A673 (cell line): ENCODE measurements at regions not wholly inside any gene's neighbourhood (a gene's known extent, or its start where the extent isn't known, plus 50 kb on each side); places are given as distances from the start of the nearest gene placed in this dataset.

Experiments used
- BruUV-seq: library from RNA; stranded (reverse); fragments of 400-500 nt; replicated peaks from 2 replicates; lab custom pipeline; 2021; lab: Mats Ljungman, UMichigan
- CTCF ChIA-PET: fragments of 300-600 bp; sonication (Branson Sonifier 250); formaldehyde crosslinking; loops from one replicate; lab custom pipeline; 2022; ENCODE audit warnings: antibody characterized with exemption; lab: Charles Lee
- POLR2A ChIA-PET: fragments of 300-600 bp; sonication (Branson Sonifier 250); formaldehyde crosslinking; loops from one replicate; lab custom pipeline; 2022; ENCODE audit warnings: antibody characterized with exemption; ENCODE audit not compliant: low non-redundant PET; lab: Charles Lee
- DNase-seq: peaks from one replicate; pipeline ENCODE4 v3.0.0-alpha.2; 2015; ENCODE audit warnings: low spot score
- H3K27ac ChIP-seq: fragments of 200-600 bp; sonication (generic); 2 replicates; pipeline ENCODE4 v1.5.1; 2016; ENCODE audit warnings: mixed run types, low read depth, mild to moderate bottlenecking, mixed read lengths, antibody characterized with exemption, low read length; ENCODE audit not compliant: poor library complexity, severe bottlenecking
- H3K27me3 ChIP-seq: fragments of 200-600 bp; sonication (generic); replicated peaks from 2 replicates; pipeline ENCODE4 v1.6.1; 2017; ENCODE audit warnings: mixed run types, low read depth, mild to moderate bottlenecking, mixed read lengths, antibody characterized with exemption, low read length; ENCODE audit not compliant: insufficient read depth, poor library complexity
- H3K36me3 ChIP-seq: fragments of 200-600 bp; sonication (generic); 2 replicates; pipeline ENCODE4 v1.6.1; 2016; ENCODE audit warnings: mixed run types, mild to moderate bottlenecking, mixed read lengths, antibody characterized with exemption, low read length; ENCODE audit not compliant: insufficient read depth, poor library complexity, severe bottlenecking
- H3K4me1 ChIP-seq: fragments of 200-600 bp; sonication (generic); 2 replicates; pipeline ENCODE4 v1.6.1; 2017; ENCODE audit warnings: mixed run types, mild to moderate bottlenecking, mixed read lengths, antibody characterized with exemption, low read length; ENCODE audit not compliant: insufficient read depth, poor library complexity, severe bottlenecking
- H3K4me3 ChIP-seq: fragments of 200-600 bp; sonication (generic); 2 replicates; pipeline ENCODE4 v1.5.1; 2016; ENCODE audit warnings: low read depth, mixed run types, mild to moderate bottlenecking, mixed read lengths, low read length; ENCODE audit not compliant: poor library complexity, severe bottlenecking
- H3K9me3 ChIP-seq: fragments of 200-600 bp; sonication (generic); 2 replicates; pipeline ENCODE4 v1.6.1; 2016; ENCODE audit warnings: mixed run types, low read depth, mild to moderate bottlenecking, mixed read lengths, antibody characterized with exemption, low read length; ENCODE audit not compliant: poor library complexity, severe bottlenecking
- EZH2 ChIP-seq: fragments of 200-600 bp; sonication (generic); IDR thresholded peaks from 2 replicates; pipeline ENCODE4 v1.6.1; 2017; ENCODE audit warnings: borderline replicate concordance, low read depth, mild to moderate bottlenecking, mixed read lengths, antibody characterized with exemption, low read length; ENCODE audit not compliant: poor library complexity, severe bottlenecking
- intact Hi-C: fragments of 100-400 bp; cut with micrococcal nuclease; formaldehyde crosslinking; loops from one replicate; pipeline ENCODE4 v1.10.0; 2022; ENCODE audit not compliant: unreplicated experiment
- TF ChIP-seq, protein P1 (sequence below): fragments of 300-800, 200-600 bp; sonication (generic); conservative IDR thresholded peaks from 2 replicates; pipeline ENCODE4 v1.5.1; 2017; ENCODE audit warnings: low read depth, mild to moderate bottlenecking, antibody characterized with exemption, low read length, moderate library complexity, mixed read lengths

DNA sequence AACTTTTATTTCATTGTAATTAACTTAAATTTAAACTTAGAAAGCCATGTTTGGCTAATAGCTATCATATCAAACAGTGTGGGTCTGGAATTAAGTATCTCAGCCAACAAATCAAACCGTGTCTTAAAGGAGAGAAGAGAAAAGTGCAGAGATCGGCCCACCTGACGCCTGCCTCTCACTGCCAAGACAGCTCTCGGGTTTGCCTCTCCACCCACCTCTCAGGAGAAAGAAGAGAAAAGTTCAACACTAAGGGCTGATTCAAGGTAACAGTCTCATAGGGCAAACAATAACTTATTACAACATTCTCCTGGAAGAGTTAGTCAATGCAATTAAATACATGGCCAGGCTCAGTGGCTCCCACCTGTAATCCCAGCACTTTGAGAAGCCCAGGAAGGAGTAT is 64.8 kb upstream of the PRR20G start:
- no peak overlapping the region for H3K4me3 ChIP-seq
- no peak overlapping the region for H3K27ac ChIP-seq
- no peaks in the 10 kb centered on the region for H3K36me3 ChIP-seq
- H3K9me3 ChIP-seq: peaks cover 5% of the 10 kb centered on the region
- CTCF ChIA-PET: no interaction called here
- intact Hi-C loops: no loop called here
- H3K27me3 ChIP-seq: peaks cover 37% of the 10 kb centered on the region
- no peak for DNase-seq
- no peak for TF ChIP-seq EZH2
- TF ChIP-seq, protein P1, sequence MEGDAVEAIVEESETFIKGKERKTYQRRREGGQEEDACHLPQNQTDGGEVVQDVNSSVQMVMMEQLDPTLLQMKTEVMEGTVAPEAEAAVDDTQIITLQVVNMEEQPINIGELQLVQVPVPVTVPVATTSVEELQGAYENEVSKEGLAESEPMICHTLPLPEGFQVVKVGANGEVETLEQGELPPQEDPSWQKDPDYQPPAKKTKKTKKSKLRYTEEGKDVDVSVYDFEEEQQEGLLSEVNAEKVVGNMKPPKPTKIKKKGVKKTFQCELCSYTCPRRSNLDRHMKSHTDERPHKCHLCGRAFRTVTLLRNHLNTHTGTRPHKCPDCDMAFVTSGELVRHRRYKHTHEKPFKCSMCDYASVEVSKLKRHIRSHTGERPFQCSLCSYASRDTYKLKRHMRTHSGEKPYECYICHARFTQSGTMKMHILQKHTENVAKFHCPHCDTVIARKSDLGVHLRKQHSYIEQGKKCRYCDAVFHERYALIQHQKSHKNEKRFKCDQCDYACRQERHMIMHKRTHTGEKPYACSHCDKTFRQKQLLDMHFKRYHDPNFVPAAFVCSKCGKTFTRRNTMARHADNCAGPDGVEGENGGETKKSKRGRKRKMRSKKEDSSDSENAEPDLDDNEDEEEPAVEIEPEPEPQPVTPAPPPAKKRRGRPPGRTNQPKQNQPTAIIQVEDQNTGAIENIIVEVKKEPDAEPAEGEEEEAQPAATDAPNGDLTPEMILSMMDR: no peak
- POLR2A ChIA-PET: no interaction called here
- no peaks in the 10 kb centered on the region for H3K4me1 ChIP-seq
- BruUV-seq: no TSS peak

DNA sequence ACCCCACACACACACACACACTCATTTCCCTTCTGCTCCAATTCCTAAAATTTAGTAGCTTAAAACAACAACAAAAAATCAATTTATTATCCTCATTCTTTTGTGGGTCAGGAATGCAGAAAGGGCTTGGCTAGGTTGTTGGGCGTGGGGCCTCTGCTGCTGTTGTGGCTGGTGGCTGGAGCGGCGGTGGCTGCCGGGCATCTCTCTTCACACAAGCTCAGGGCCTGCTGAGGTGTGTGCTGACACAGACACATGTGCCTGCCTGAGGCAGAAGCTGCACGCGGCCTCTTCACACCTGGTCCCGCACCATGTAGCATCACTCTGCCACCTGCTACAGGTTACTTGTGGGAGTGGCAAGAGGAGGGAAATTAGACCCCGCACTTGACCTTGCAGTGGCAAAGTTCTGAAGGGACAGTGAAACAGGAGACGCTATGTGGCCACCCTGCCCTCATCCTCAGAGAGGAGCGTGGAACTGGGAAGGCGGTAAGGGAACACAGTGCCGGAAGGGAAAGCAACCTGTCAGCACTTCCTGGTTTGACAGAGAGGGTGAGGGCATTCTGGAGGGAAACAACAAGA is 64.0 kb upstream of the PRR20G start:
- ChIA-PET POLR2A (no interaction called here), CTCF (no interaction called here)
- Histone ChIP-seq H3K4me1 (no peaks in the 10 kb centered on the region), H3K27me3 (peaks cover 40% of the 10 kb centered on the region), H3K4me3 (no peak overlapping the region), H3K27ac (no peak overlapping the region), H3K36me3 (no peaks in the 10 kb centered on the region), H3K9me3 (peaks cover 5% of the 10 kb centered on the region)
- intact Hi-C loops: no loop called here
- TF ChIP-seq EZH2: no peak
- TF ChIP-seq, protein P1: no peak
- BruUV-seq: no TSS peak
- no peak for DNase-seq

DNA sequence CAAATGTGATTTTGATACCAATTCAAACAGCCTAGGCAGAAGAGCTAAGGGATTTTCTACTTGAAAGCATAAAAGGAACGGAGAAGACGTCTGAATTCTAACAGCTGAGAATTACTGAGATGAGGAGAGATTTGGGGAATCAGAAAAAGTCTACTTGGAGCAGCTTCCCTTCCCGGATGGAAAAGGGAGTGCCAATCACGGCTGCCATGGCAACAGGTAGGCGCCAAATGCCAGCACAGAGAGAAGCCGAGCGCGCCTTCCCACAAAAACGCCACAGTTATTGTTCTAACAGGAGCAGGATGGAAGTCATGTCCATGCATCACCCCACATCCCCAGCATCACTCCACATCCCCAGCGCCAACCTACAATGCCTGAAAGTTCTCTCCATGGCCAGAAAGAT is 63.5 kb upstream of the PRR20G start:
- intact Hi-C loops: no loop called here
- no TSS peak for BruUV-seq
- CTCF ChIA-PET: no interaction called here
- Histone ChIP-seq H3K36me3 (no peaks in the 10 kb centered on the region), H3K27me3 (peaks cover 45% of the 10 kb centered on the region), H3K4me1 (no peaks in the 10 kb centered on the region), H3K4me3 (no peak overlapping the region), H3K27ac (no peak overlapping the region), H3K9me3 (peaks cover 4% of the 10 kb centered on the region)
- TF ChIP-seq EZH2: no peak
- TF ChIP-seq, protein P1: no peak
- POLR2A ChIA-PET: interaction anchor here (0.7 kb wide), 1 partner anchor 24 kb away, joined by 3 read pairs; no protein-coding TSS in a partner anchor
- DNase-seq: no peak
